ENCODE measurements at regions not wholly inside any gene's neighbourhood (a gene's known extent, or its start where the extent isn't known, plus 50 kb on each side); places are given as distances from the start of the nearest gene placed in this dataset.

GRCh38 chr5:45796959-45797553, 100.9 kb upstream of the HCN1 start:
- no peak for DNase-seq (ENCODE audit: low read depth, low spot score)
- H3K4me3 ChIP-seq (ENCODE audit: insufficient read length, low read depth), result no peak overlapping the region
- H3K9me3 ChIP-seq (ENCODE audit: insufficient read depth, low read length), result peaks cover 15% of the 10 kb centered on the region; the same call in 1 of the 2 replicates
- TF ChIP-seq SUZ12 (IDR thresholded peaks at IDR 0.05; ENCODE audit: extremely low read depth, insufficient read depth, insufficient read length) (no peak), ZNF274 (IDR thresholded peaks at IDR 0.05; ENCODE audit: low read depth, low read length) (no peak), YY1 (IDR thresholded peaks at IDR 0.05; ENCODE audit: insufficient read depth, insufficient read length) (no peak)
- H3K9ac ChIP-seq (ENCODE audit: insufficient read length, low read depth), result no peak overlapping the region
- no peaks in the 10 kb centered on the region for H3K36me3 ChIP-seq (ENCODE audit: insufficient read depth, insufficient read length, low read length)
- no peaks in the 10 kb centered on the region for H3K4me1 ChIP-seq (ENCODE audit: insufficient read depth, insufficient read length)
- no peaks in the 10 kb centered on the region for H3K27me3 ChIP-seq (ENCODE audit: insufficient read depth, insufficient read length)

GRCh38 chr5:45795458-45795857, 99.3 kb upstream of the HCN1 start:
- H3K4me3 ChIP-seq (ENCODE audit: insufficient read length, low read depth), result no peak overlapping the region
- H3K4me1 ChIP-seq (ENCODE audit: insufficient read depth, insufficient read length), result no peaks in the 10 kb centered on the region
- TF ChIP-seq SUZ12 (IDR thresholded peaks at IDR 0.05; ENCODE audit: extremely low read depth, insufficient read depth, insufficient read length), result no peak
- TF ChIP-seq YY1 (IDR thresholded peaks at IDR 0.05; ENCODE audit: insufficient read depth, insufficient read length), result no peak
- TF ChIP-seq ZNF274 (IDR thresholded peaks at IDR 0.05; ENCODE audit: low read depth, low read length), result no peak
- H3K36me3 ChIP-seq (ENCODE audit: insufficient read depth, insufficient read length, low read length), result no peaks in the 10 kb centered on the region
- H3K9me3 ChIP-seq (ENCODE audit: insufficient read depth, low read length), result peaks cover 7% of the 10 kb centered on the region; the same call in 1 of the 2 replicates
- no peak overlapping the region for H3K9ac ChIP-seq (ENCODE audit: insufficient read length, low read depth)
- no peaks in the 10 kb centered on the region for H3K27me3 ChIP-seq (ENCODE audit: insufficient read depth, insufficient read length)
- DNase-seq (ENCODE audit: low read depth, low spot score), result no peak

- DNase-seq (ENCODE audit: low read depth, low spot score), result no peak
- Histone ChIP-seq H3K9ac (ENCODE audit: insufficient read length, low read depth) (no peak overlapping the region), H3K9me3 (ENCODE audit: insufficient read depth, low read length) (no peaks in the 10 kb centered on the region), H3K4me3 (ENCODE audit: insufficient read length, low read depth) (no peak overlapping the region), H3K4me1 (ENCODE audit: insufficient read depth, insufficient read length) (no peaks in the 10 kb centered on the region), H3K36me3 (ENCODE audit: insufficient read depth, insufficient read length, low read length) (no peaks in the 10 kb centered on the region), H3K27me3 (ENCODE audit: insufficient read depth, insufficient read length) (no peaks in the 10 kb centered on the region)
- TF ChIP-seq SUZ12 (IDR thresholded peaks at IDR 0.05; ENCODE audit: extremely low read depth, insufficient read depth, insufficient read length), result no peak
- TF ChIP-seq ZNF274 (IDR thresholded peaks at IDR 0.05; ENCODE audit: low read depth, low read length), result no peak
Measured at GRCh38 chr5:45793638-45794532, 97.7 kb upstream of the HCN1 start.

DNA sequence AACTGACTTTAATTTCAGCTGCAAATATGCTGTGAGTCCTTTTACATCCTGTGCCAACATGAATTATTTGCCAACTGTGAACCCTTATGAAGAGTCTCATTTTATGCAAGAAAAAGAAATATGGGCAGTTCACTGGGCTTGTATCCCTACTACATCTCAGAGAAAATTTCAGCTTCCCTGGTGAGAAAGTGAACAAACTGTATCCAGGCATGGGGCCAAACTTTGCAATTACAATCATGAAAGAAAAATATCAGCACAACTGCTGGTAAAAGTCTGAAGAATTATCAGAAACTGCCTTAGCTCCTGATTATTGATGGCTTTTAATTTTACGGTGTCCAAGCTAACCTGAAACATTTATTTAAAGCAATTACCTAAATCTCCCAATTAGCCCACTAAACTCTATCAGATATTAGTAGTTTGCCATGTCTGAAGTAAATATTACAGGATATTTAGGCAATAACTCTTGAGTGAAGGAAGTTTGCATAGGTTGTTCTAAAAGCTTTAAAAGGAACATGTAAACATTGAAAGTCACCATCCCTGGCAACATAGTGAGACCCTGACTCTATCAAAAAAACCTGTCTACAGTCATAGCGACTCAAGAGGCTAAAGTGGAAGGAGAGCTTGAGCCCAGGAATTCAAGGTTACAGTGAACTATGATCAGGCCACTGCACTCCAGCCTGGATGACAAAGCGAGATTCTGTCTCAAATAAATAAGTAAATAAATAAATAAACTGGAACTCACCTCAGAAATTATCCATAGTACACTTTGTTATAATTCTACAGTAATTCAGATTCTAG, 83.9 kb upstream of the HCN1 start:
- Histone ChIP-seq H3K9me3 (ENCODE audit: insufficient read depth, low read length) (no peaks in the 10 kb centered on the region), H3K36me3 (ENCODE audit: insufficient read depth, insufficient read length, low read length) (no peaks in the 10 kb centered on the region), H3K4me1 (ENCODE audit: insufficient read depth, insufficient read length) (no peaks in the 10 kb centered on the region), H3K4me3 (ENCODE audit: insufficient read length, low read depth) (no peak overlapping the region), H3K9ac (ENCODE audit: insufficient read length, low read depth) (no peak overlapping the region), H3K27me3 (ENCODE audit: insufficient read depth, insufficient read length) (no peaks in the 10 kb centered on the region)
- TF ChIP-seq ZNF274 (IDR thresholded peaks at IDR 0.05; ENCODE audit: low read depth, low read length), result no peak
- TF ChIP-seq SUZ12 (IDR thresholded peaks at IDR 0.05; ENCODE audit: extremely low read depth, insufficient read depth, insufficient read length), result no peak
- no peak for TF ChIP-seq YY1 (IDR thresholded peaks at IDR 0.05; ENCODE audit: insufficient read depth, insufficient read length)
- DNase-seq (ENCODE audit: low read depth, low spot score), result no peak

DNA sequence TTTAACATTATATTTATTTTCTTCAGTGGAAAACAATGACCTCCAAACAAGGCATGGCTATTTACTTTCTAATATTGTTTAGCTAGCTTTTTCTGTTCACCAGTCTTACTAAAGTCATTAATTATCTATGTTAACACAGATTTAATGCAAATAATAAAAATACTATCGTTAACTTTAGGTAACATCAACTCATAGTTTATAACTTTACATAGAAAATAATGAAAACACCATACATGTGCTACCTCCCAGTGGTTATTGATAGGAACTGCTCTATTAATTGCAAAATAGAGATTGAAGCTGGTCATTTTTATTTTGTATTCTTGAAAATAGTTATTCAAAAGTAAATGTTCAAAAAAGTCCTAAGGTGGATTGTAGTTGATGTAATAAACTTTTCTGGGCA, 78.3 kb upstream of the HCN1 start:
- no peak for DNase-seq (ENCODE audit: low read depth, low spot score)
- no peaks in the 10 kb centered on the region for H3K36me3 ChIP-seq (ENCODE audit: insufficient read depth, insufficient read length, low read length)

GRCh38 chr5:45772402-45772801, 76.2 kb upstream of the HCN1 start:
- no peaks in the 10 kb centered on the region for H3K9me3 ChIP-seq (ENCODE audit: insufficient read depth, low read length)
- no peak overlapping the region for H3K4me3 ChIP-seq (ENCODE audit: insufficient read length, low read depth)
- no peaks in the 10 kb centered on the region for H3K4me1 ChIP-seq (ENCODE audit: insufficient read depth, insufficient read length)
- TF ChIP-seq SUZ12 (IDR thresholded peaks at IDR 0.05; ENCODE audit: extremely low read depth, insufficient read depth, insufficient read length) (no peak), ZNF274 (IDR thresholded peaks at IDR 0.05; ENCODE audit: low read depth, low read length) (no peak), YY1 (IDR thresholded peaks at IDR 0.05; ENCODE audit: insufficient read depth, insufficient read length) (no peak)
- no peaks in the 10 kb centered on the region for H3K27me3 ChIP-seq (ENCODE audit: insufficient read depth, insufficient read length)
- no peaks in the 10 kb centered on the region for H3K36me3 ChIP-seq (ENCODE audit: insufficient read depth, insufficient read length, low read length)
- H3K9ac ChIP-seq (ENCODE audit: insufficient read length, low read depth), result no peak overlapping the region
- no peak for DNase-seq (ENCODE audit: low read depth, low spot score)

More for the DNA sequence above, 78.3 kb upstream of the HCN1 start:
- no peaks in the 10 kb centered on the region for H3K27me3 ChIP-seq (ENCODE audit: insufficient read depth, insufficient read length)
- no peaks in the 10 kb centered on the region for H3K4me1 ChIP-seq (ENCODE audit: insufficient read depth, insufficient read length)
- no peaks in the 10 kb centered on the region for H3K9me3 ChIP-seq (ENCODE audit: insufficient read depth, low read length)
- TF ChIP-seq SUZ12 (IDR thresholded peaks at IDR 0.05; ENCODE audit: extremely low read depth, insufficient read depth, insufficient read length) (no peak), YY1 (IDR thresholded peaks at IDR 0.05; ENCODE audit: insufficient read depth, insufficient read length) (no peak), ZNF274 (IDR thresholded peaks at IDR 0.05; ENCODE audit: low read depth, low read length) (no peak)
- no peak overlapping the region for H3K4me3 ChIP-seq (ENCODE audit: insufficient read length, low read depth)
- no peak overlapping the region for H3K9ac ChIP-seq (ENCODE audit: insufficient read length, low read depth)

- H3K36me3 ChIP-seq (ENCODE audit: insufficient read depth, insufficient read length, low read length), result no peaks in the 10 kb centered on the region
- no peak for DNase-seq (ENCODE audit: low read depth, low spot score)
- H3K4me1 ChIP-seq (ENCODE audit: insufficient read depth, insufficient read length), result no peaks in the 10 kb centered on the region
- H3K27me3 ChIP-seq (ENCODE audit: insufficient read depth, insufficient read length), result no peaks in the 10 kb centered on the region
- no peaks in the 10 kb centered on the region for H3K9me3 ChIP-seq (ENCODE audit: insufficient read depth, low read length)
- no peak overlapping the region for H3K4me3 ChIP-seq (ENCODE audit: insufficient read length, low read depth)
- H3K9ac ChIP-seq (ENCODE audit: insufficient read length, low read depth), result no peak overlapping the region
- TF ChIP-seq ZNF274 (IDR thresholded peaks at IDR 0.05; ENCODE audit: low read depth, low read length) (no peak), SUZ12 (IDR thresholded peaks at IDR 0.05; ENCODE audit: extremely low read depth, insufficient read depth, insufficient read length) (no peak), YY1 (IDR thresholded peaks at IDR 0.05; ENCODE audit: insufficient read depth, insufficient read length) (no peak)
Measured at GRCh38 chr5:45765561-45765960, 69.4 kb upstream of the HCN1 start.

Measured in NT2/D1 (cell line).